IMR-90 (cell line): ENCODE measurements at regions not wholly inside any gene's neighbourhood (a gene's known extent, or its start where the extent isn't known, plus 50 kb on each side); places are given as distances from the start of the nearest gene placed in this dataset.

Experiments
- ATAC-seq: fragments of 200-7000 bp; cut with Tn5 transposase; 2 replicates; pipeline ENCODE4 v1.9.1; 2020; ENCODE audit warnings: low read depth, mild to moderate bottlenecking, moderate library complexity
- BruUV-seq: library from RNA; stranded (reverse); fragments of 400-500 nt; replicated peaks from 2 replicates; lab custom pipeline; 2021; lab: Mats Ljungman, UMichigan
- CTCF ChIA-PET: fragments of 300-600 bp; formaldehyde crosslinking; extraction: SDS; loops from one replicate; lab custom pipeline; 2021; ENCODE audit warnings: antibody characterized with exemption; lab: Yijun Ruan, JAX
- POLR2A ChIA-PET: fragments of 300-600 bp; sonication (Branson Sonifier 250); formaldehyde crosslinking; loops from one replicate; lab custom pipeline; 2022; ENCODE audit warnings: antibody characterized with exemption; ENCODE audit not compliant: unreplicated experiment; lab: Charles Lee
- DNase-seq: peaks from one replicate; pipeline ENCODE4 v3.0.0; 2013
- H2AFZ ChIP-seq: replicated peaks from 2 replicates; pipeline ENCODE3; 2013; ENCODE audit warnings: low read length, mild to moderate bottlenecking; ENCODE audit not compliant: poor library complexity
- H2AK5ac ChIP-seq: 2 replicates; pipeline ENCODE4 v1.6.1; 2013; ENCODE audit warnings: low read depth, low read length, inconsistent platforms
- H2AK9ac ChIP-seq: replicated peaks from 2 replicates; pipeline ENCODE3; 2013; ENCODE audit warnings: mild to moderate bottlenecking, low read depth, low read length, moderate library complexity; ENCODE audit not compliant: poor library complexity
- H2BK120ac ChIP-seq: 2 replicates; pipeline ENCODE4 v1.6.1; 2013; ENCODE audit warnings: low read depth, low read length, inconsistent platforms
- H2BK15ac ChIP-seq: 3 replicates; pipeline ENCODE4 v1.6.1; 2013; ENCODE audit warnings: low read depth, low read length, inconsistent platforms
- H2BK20ac ChIP-seq: 2 replicates; pipeline ENCODE4 v1.6.1; 2013; ENCODE audit warnings: low read depth, mild to moderate bottlenecking, inconsistent platforms, low read length, moderate library complexity
- H2BK5ac ChIP-seq: 2 replicates; pipeline ENCODE4 v1.6.1; 2013; ENCODE audit warnings: mild to moderate bottlenecking, low read depth, low read length, inconsistent platforms; ENCODE audit not compliant: poor library complexity, severe bottlenecking
- H3K14ac ChIP-seq: replicated peaks from 2 replicates; pipeline ENCODE4 v1.6.1; 2013; ENCODE audit warnings: low read depth, low read length, inconsistent platforms
- H3K18ac ChIP-seq: 2 replicates; pipeline ENCODE4 v1.6.1; 2013; ENCODE audit warnings: low read depth, low read length, control low read depth
- H3K23ac ChIP-seq: 2 replicates; pipeline ENCODE4 v1.6.1; 2013; ENCODE audit warnings: low read depth, low read length, inconsistent platforms
- H3K27ac ChIP-seq: 2 replicates; pipeline ENCODE4 v1.5.1; 2013; ENCODE audit warnings: mild to moderate bottlenecking, control low read depth, low read length; ENCODE audit not compliant: insufficient read depth
- H3K27me3 ChIP-seq: 2 replicates; pipeline ENCODE4 v1.6.1; 2013; ENCODE audit warnings: low read length; ENCODE audit not compliant: control insufficient read depth, insufficient read depth
- H3K36me3 ChIP-seq: 2 replicates; pipeline ENCODE4 v1.6.1; 2013; ENCODE audit warnings: low read length, mixed read lengths; ENCODE audit not compliant: control insufficient read depth, insufficient read depth
- H3K4ac ChIP-seq: 2 replicates; pipeline ENCODE4 v1.6.1; 2013; ENCODE audit warnings: low read depth, low read length, inconsistent platforms
- H3K4me1 ChIP-seq: 2 replicates; pipeline ENCODE4 v1.6.1; 2013; ENCODE audit warnings: low read length, mixed read lengths; ENCODE audit not compliant: control insufficient read depth, insufficient read depth
- H3K4me2 ChIP-seq: 2 replicates; pipeline ENCODE4 v1.6.1; 2013; ENCODE audit warnings: low read depth, mild to moderate bottlenecking, control low read depth, low read length, moderate library complexity
- H3K4me3 ChIP-seq: 2 replicates; pipeline ENCODE4 v1.5.1; 2013; ENCODE audit warnings: low read depth, mild to moderate bottlenecking, control low read depth, low read length, moderate library complexity; ENCODE audit not compliant: insufficient read depth
- H3K56ac ChIP-seq: 2 replicates; pipeline ENCODE4 v1.6.1; 2013; ENCODE audit warnings: low read length, inconsistent platforms; ENCODE audit not compliant: insufficient read depth; ENCODE audit errors: extremely low read depth
- H3K79me1 ChIP-seq, 2 experiments: 2 replicates each; pipeline ENCODE4 v1.6.1; 2013; ENCODE audit warnings: low read length in 2 of 2, inconsistent platforms in 1 of 2, low read depth in 1 of 2
- H3K9ac ChIP-seq: 2 replicates; pipeline ENCODE4 v1.6.1; 2013; ENCODE audit warnings: low read depth, low read length, control low read depth
- H3K9me1 ChIP-seq: 2 replicates; pipeline ENCODE4 v1.6.1; 2013; ENCODE audit warnings: low read length, inconsistent platforms; ENCODE audit not compliant: insufficient read depth
- H3K9me3 ChIP-seq: 2 replicates; pipeline ENCODE4 v1.6.1; 2013; ENCODE audit warnings: low read length; ENCODE audit not compliant: control insufficient read depth, insufficient read depth
- H4K20me1 ChIP-seq: 2 replicates; pipeline ENCODE4 v1.6.1; 2013; ENCODE audit warnings: low read length, inconsistent platforms; ENCODE audit not compliant: insufficient read depth
- H4K5ac ChIP-seq: 2 replicates; pipeline ENCODE4 v1.6.1; 2013; ENCODE audit warnings: mild to moderate bottlenecking, low read depth, low read length, control low read depth
- H4K8ac ChIP-seq, 2 experiments: 2 replicates each; pipeline ENCODE4 v1.6.1; 2013; ENCODE audit warnings: low read depth in 2 of 2, low read length in 2 of 2, control low read depth in 1 of 2, inconsistent platforms in 1 of 2
- H4K91ac ChIP-seq: 2 replicates; pipeline ENCODE4 v1.6.1; 2013; ENCODE audit warnings: low read depth, low read length, inconsistent platforms; ENCODE audit not compliant: insufficient read depth
- CEBPB ChIP-seq: IDR thresholded peaks from 2 replicates; pipeline ENCODE4 v1.6.1; 2012; ENCODE audit warnings: low read depth, low read length, improper control_type of control experiment
- MAFK ChIP-seq: IDR thresholded peaks from 2 replicates; pipeline ENCODE4 v1.6.1; 2012; ENCODE audit warnings: low read depth, low read length, improper control_type of control experiment
- RCOR1 ChIP-seq: IDR thresholded peaks from 2 replicates; pipeline ENCODE4 v1.6.1; 2012; ENCODE audit warnings: mild to moderate bottlenecking, low read length, improper control_type of control experiment; ENCODE audit not compliant: insufficient replicate concordance
- SMC3 ChIP-seq: fragments of 150-350 bp; IDR thresholded peaks from 2 replicates; pipeline ENCODE4 v1.6.1; 2016; ENCODE audit warnings: low read depth, mild to moderate bottlenecking, antibody characterized with exemption, low read length, moderate library complexity
- WGBS, 2 experiments: methylation state at CpG; one replicate each; pipeline versions ENCODE4 v1.1.5 to v1.1.7; 2013; ENCODE audit warnings: missing lambda C conversion rate in 2 of 2; ENCODE audit not compliant: insufficient read length in 1 of 2; ENCODE audit errors: extremely low coverage in 2 of 2; 5-methylcytosine and 5-hydroxymethylcytosine counted together
- dilution Hi-C: fragments of 300-500 bp; cut with HindIII; formaldehyde crosslinking; loops from one replicate; pipeline ENCODE4 v1.14.3; 2018; ENCODE audit warnings: low sequenced_read_pairs; ENCODE audit not compliant: unreplicated experiment
- in situ Hi-C: fragments of 300-500 bp; cut with MboI; formaldehyde crosslinking; loops from 3 replicates; pipeline ENCODE4 v1.14.3; 2019; ENCODE audit warnings: low sequenced_read_pairs, inconsistent platforms, mixed read lengths
- intact Hi-C: fragments of 100-400 bp; cut with micrococcal nuclease; formaldehyde crosslinking; loops from 2 replicates; pipeline ENCODE4 v1.10.0; 2022
- TF ChIP-seq, protein P1 (sequence below): conservative IDR thresholded peaks from 2 replicates; pipeline ENCODE4 v1.5.1; 2012; ENCODE audit warnings: mild to moderate bottlenecking, low read depth, low read length, improper control_type of control experiment

GRCh38 chr20:12076200-12076599 lies 158.5 kb downstream of the BTBD3 start:
- no peak overlapping the region for H2BK5ac ChIP-seq
- dilution Hi-C loops (no loop called here), in situ Hi-C loops (no loop called here), intact Hi-C loops (no loop called here)
- H3K56ac ChIP-seq, result no peak overlapping the region
- no peaks in the 10 kb centered on the region for H3K36me3 ChIP-seq
- H3K9ac ChIP-seq, result no peak overlapping the region
- H2BK120ac ChIP-seq, result no peak overlapping the region
- no peak overlapping the region for H4K91ac ChIP-seq
- WGBS, 2 experiments, result no CpG with 5 or more reads among the region's 3 CpGs
- H2AK5ac ChIP-seq, result no peak overlapping the region
- no peaks in the 10 kb centered on the region for H3K4me1 ChIP-seq
- H3K23ac ChIP-seq, result no peak overlapping the region
- H4K8ac ChIP-seq, result no peak overlapping the region
- H4K5ac ChIP-seq, result no peak overlapping the region
- no peak overlapping the region for H2BK15ac ChIP-seq
- H3K4me3 ChIP-seq, result no peak overlapping the region
- H2AK9ac ChIP-seq, result no peak overlapping the region
- POLR2A ChIA-PET, result no interaction called here
- H3K4me2 ChIP-seq, result no peak overlapping the region
- H2BK20ac ChIP-seq, result no peak overlapping the region
- H3K79me1 ChIP-seq, result no peaks in the 10 kb centered on the region
- no peak overlapping the region for H3K18ac ChIP-seq
- H3K27ac ChIP-seq, result no peak overlapping the region
- ATAC-seq, result no peak
- H3K9me1 ChIP-seq, result no peaks in the 10 kb centered on the region
- peaks cover 7% of the 10 kb centered on the region; the same call in 1 of the 2 replicates for H3K27me3 ChIP-seq
- no peaks in the 10 kb centered on the region for H4K20me1 ChIP-seq
- CTCF ChIA-PET, result no interaction called here
- H3K9me3 ChIP-seq, result no peaks in the 10 kb centered on the region
- H2AFZ ChIP-seq, result no peak overlapping the region
- TF ChIP-seq RCOR1 (no peak), SMC3 (no peak), CEBPB (no peak), MAFK (no peak)
- TF ChIP-seq, protein P1, sequence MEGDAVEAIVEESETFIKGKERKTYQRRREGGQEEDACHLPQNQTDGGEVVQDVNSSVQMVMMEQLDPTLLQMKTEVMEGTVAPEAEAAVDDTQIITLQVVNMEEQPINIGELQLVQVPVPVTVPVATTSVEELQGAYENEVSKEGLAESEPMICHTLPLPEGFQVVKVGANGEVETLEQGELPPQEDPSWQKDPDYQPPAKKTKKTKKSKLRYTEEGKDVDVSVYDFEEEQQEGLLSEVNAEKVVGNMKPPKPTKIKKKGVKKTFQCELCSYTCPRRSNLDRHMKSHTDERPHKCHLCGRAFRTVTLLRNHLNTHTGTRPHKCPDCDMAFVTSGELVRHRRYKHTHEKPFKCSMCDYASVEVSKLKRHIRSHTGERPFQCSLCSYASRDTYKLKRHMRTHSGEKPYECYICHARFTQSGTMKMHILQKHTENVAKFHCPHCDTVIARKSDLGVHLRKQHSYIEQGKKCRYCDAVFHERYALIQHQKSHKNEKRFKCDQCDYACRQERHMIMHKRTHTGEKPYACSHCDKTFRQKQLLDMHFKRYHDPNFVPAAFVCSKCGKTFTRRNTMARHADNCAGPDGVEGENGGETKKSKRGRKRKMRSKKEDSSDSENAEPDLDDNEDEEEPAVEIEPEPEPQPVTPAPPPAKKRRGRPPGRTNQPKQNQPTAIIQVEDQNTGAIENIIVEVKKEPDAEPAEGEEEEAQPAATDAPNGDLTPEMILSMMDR, result no peak
- no peak for DNase-seq
- H3K4ac ChIP-seq, result no peak overlapping the region
- BruUV-seq, result no TSS peak
- H3K14ac ChIP-seq, result no peak overlapping the region
